ENCODE measurements at regions not wholly inside any gene's neighbourhood (a gene's known extent, or its start where the extent isn't known, plus 50 kb on each side); places are given as distances from the start of the nearest gene placed in this dataset.

- no peak for DNase-seq
Observed at GRCh38 chr2:71888751-71889445, 258.8 kb downstream of the CYP26B1 start.

GRCh38 chr2:71887196-71887595, 260.5 kb downstream of the CYP26B1 start:
- DNase-seq: no peak

GRCh38 chr2:71886241-71886640, 261.4 kb downstream of the CYP26B1 start:
- no peak for DNase-seq

- no peak for DNase-seq
Observed at GRCh38 chr2:71884303-71885042, 263.2 kb downstream of the CYP26B1 start.

GRCh38 chr2:71882949-71883472, 264.7 kb downstream of the CYP26B1 start:
- DNase-seq: peak; percentile 23

- no peak for DNase-seq
Observed at GRCh38 chr2:71882236-71882946, 265.3 kb downstream of the CYP26B1 start.

GRCh38 chr2:71880846-71881610, 266.6 kb downstream of the CYP26B1 start:
- DNase-seq: no peak

GRCh38 chr2:71880287-71880686, 267.4 kb downstream of the CYP26B1 start:
- DNase-seq: no peak

- DNase-seq: no peak
Observed at GRCh38 chr2:71879509-71880184, 268.0 kb downstream of the CYP26B1 start.

GRCh38 chr2:71878626-71879508, 268.8 kb downstream of the CYP26B1 start:
- no peak for DNase-seq

- DNase-seq: no peak
Observed at GRCh38 chr2:71877636-71878035, 270.0 kb downstream of the CYP26B1 start.

- no peak for DNase-seq
Observed at GRCh38 chr2:71876542-71877451, 270.9 kb downstream of the CYP26B1 start.

GRCh38 chr2:71872466-71873051, 275.1 kb downstream of the CYP26B1 start:
- DNase-seq: no peak

- no peak for DNase-seq
Observed at GRCh38 chr2:71865391-71865965, 282.2 kb downstream of the CYP26B1 start.

GRCh38 chr2:71864085-71864484, 283.6 kb downstream of the CYP26B1 start:
- no peak for DNase-seq

- DNase-seq: no peak
Observed at GRCh38 chr2:71863396-71863795, 284.3 kb downstream of the CYP26B1 start.

- DNase-seq: no peak
Observed at GRCh38 chr2:71862921-71863320, 284.7 kb downstream of the CYP26B1 start.

GRCh38 chr2:71861186-71862160, 286.2 kb downstream of the CYP26B1 start:
- no peak for DNase-seq
